ENCODE measurements at regions not wholly inside any gene's neighbourhood (a gene's known extent, or its start where the extent isn't known, plus 50 kb on each side); places are given as distances from the start of the nearest gene placed in this dataset.

DNA sequence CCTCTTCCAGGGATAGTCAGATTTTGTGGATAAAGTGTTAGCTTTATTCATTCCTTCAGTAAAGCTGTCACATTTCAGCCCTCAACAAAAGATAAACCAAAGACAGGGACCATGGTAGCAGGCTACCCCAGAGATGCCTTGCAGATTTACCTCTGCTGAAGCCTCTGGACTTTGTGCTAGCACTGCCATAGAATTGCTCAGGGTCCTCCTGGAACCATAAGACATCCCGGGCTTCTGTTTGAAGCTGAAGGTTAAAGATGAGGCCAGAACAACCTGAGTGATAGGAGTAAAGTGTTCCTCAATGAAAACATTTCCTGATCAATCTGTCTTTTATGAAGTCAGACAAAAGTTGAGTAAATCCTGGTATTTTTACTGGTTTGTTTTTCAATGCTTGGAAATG, 57.5 kb upstream of the ARL15 start:
- DNase-seq (ENCODE audit: low read depth): no peak

DNA sequence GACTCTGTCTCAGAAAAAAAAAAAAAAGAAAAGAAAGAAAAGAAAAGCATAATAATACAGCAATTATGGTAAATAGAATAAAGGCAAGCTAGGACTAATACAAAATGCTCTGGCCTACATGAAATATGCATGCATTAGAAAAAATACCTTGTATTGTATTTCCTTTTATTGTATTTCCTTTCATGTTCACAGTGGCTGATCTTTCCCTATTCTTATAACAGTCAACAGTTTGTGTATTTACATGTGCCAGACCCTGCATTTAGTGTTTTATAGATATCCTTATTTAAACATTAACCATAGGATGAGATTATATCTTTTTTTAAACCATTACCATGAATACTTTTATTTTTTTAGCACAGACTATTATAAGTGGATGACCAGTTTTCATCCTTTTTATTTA, 56.3 kb upstream of the ARL15 start:
- DNase-seq (ENCODE audit: low read depth): no peak

DNA sequence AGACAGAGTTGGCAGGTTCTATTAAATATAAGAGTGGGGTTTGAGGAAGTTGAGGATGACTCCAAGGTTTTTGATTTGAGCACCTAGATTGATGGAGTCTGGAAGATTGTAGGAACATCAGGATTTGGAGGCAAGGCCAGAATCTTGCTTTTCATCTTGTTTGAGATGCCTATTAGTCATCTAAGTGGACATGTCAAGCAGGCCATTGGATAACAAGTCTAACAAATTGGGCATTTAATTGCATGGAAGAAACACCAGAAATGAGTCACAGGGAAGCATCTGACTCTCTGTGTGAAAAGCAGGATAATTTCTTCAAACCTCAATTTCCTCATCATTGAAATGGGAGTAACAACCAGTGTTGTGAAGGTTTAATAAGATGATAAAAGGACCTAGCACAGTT, 53.3 kb upstream of the ARL15 start:
- peak; percentile 45 for DNase-seq (ENCODE audit: low read depth)

DNA sequence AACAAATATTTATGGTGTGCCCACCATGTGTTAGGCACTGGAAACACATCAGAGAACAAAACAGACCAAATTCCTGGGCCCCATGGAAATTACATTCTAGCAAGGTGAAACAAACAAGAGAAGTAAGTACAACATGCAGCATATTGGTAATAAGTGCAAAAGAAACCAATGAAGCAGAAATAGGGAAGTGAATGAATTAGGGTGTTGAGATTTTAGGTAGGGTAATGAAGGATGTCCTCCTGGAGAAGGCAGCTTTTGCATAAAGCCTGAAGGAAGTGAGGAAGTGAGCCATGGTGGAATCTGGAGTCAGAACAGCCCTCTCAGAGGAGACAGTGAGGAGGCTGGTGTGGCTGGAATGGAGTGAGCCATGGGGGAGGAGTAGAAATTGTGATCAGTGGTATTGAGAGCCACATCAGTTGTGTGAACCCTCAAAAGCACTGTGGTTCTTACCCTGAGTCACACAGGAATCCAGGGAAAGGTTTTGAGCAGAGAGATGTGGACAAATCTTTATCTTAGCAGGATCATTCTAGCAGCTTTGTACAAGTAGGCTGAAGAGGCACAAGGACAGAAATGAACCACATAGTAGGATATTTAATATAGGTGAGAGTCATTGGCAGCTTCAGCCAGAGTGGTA, 52.7 kb upstream of the ARL15 start:
- DNase-seq (ENCODE audit: low read depth): no peak

DNA sequence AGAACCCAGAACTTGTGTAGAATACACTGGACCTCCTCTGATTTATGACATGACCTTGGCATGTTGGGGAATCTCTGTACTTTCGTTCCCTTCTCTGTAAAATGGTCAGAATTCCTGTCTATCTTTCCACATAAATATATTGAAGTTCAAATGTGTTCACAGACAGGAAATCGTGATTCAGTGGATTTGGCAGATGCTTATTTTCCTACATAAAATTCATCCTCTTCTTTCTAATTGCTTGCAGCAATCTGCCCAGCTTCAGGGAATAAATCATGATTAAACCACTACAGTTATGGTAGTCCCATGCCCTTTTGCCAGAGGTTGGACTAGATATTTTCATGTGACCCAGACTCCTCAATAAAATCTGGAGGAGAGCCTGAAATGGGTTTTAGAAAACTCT, 52.1 kb upstream of the ARL15 start:
- DNase-seq (ENCODE audit: low read depth): peak; percentile 69

DNA sequence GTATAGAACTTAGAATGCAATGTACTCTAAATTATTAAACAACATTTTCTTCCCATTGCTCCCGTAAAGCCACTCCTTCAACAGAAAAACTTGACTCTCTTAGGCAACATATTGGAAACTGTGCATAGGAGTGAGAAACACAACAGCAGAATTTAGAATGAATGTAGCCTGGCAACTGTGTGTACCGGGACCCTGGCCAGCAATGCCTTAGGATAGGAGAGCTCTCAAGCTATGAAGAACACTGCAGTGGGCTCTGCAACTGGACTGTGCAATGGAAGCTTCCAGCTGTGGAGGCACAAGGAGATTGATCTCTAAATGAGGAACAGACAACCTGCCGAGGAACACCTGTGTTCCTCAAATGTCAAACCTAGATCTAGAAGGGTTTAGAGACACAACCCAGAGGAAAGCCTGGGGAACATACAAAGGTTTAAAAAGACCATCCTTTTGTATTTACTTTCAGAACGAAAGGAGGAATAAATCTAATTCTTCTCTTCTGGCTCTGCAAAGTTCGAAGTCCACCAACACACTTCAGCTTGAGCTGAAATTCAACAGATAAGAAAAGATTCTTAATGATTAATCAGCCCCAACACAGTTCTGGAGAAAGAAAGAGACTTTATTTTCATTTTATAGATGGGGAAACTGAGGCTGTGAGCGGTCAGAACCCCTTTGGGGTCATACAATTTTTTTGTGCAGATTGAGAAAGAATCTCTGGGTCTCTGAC, 51.5 kb upstream of the ARL15 start:
- DNase-seq (ENCODE audit: low read depth): no peak

DNA sequence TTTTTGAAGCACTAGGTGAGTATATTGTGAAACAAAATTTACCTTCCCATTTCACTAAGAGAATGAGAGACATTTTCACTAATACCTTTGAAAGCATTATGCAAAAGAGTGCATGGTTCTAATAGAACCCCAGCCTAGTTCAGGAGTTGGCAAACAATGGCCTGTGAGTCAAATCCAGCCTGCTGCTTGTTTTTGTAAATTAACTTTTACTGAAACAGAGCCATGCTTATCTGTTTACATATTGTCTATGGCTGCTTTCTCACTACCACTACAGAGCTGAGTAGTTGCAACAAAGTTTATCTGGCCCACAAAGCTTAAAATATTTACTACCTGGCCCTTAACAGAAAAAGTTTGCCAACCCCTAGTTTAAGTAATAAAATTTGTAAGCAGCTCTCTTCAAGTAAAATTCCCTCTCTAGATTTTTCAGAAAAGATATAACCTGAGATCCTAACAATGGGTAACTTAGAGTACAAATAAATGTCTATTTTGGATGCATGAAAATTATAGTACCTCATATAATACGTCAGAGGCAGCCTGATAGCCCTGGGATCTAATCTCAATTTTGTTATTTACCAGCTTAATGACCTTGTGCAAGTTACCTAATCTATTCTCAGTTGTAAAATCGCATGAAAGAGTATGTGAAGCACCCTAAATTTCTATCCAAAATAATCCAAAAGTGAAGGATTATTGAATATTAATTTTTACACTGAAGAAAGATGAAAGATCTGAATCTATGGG, 50.7 kb upstream of the ARL15 start:
- DNase-seq (ENCODE audit: low read depth): no peak

Data from GM04504 (cell line).